Thyroid gland (tissue), 4 donors: ENCODE measurements at regions not wholly inside any gene's neighbourhood (a gene's known extent, or its start where the extent isn't known, plus 50 kb on each side); places are given as distances from the start of the nearest gene placed in this dataset.

ENCODE experiments used
- POLR2A ChIP-seq, 2 donors: fragments of 450-650 bp; IDR thresholded peaks; one replicate each; pipeline ENCODE4 v1.6.1; 2017; ENCODE audit warnings: antibody characterized with exemption in 2 of 2, mild to moderate bottlenecking in 2 of 2, moderate library complexity in 1 of 2
- TF ChIP-seq, protein P1 (sequence below), 6 experiments: fragments of 200-600 bp in 3 of 6; fragments of 450-650 bp in 3 of 6; sonication (generic) in 3 of 6; IDR thresholded peaks; one replicate each; pipeline ENCODE4 v1.5.1; 2016 to 2019; ENCODE audit warnings: antibody characterized with exemption in 6 of 6, mild to moderate bottlenecking in 2 of 6, inconsistent platforms in 1 of 6, moderate library complexity in 1 of 6

DNA sequence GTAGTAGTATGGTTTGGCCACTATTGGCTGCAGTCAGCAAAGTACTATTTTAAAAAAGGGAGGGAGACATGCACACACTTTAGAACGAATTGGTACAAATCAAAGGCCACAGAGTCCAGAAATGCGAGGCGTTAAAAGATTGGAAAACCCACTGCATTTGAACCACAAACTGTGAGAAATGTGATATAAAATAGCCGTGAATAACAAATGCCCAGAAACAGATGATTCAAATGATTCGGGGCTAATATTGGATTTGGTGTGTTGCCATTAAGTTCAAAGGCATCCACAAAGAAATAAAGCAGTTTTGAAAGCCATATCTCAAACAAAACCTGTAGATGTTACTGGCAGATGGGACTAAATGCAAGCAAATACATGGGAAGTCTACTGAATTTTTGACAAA is 140.9 kb upstream of the HMHB1 start:
- TF ChIP-seq, protein P1, sequence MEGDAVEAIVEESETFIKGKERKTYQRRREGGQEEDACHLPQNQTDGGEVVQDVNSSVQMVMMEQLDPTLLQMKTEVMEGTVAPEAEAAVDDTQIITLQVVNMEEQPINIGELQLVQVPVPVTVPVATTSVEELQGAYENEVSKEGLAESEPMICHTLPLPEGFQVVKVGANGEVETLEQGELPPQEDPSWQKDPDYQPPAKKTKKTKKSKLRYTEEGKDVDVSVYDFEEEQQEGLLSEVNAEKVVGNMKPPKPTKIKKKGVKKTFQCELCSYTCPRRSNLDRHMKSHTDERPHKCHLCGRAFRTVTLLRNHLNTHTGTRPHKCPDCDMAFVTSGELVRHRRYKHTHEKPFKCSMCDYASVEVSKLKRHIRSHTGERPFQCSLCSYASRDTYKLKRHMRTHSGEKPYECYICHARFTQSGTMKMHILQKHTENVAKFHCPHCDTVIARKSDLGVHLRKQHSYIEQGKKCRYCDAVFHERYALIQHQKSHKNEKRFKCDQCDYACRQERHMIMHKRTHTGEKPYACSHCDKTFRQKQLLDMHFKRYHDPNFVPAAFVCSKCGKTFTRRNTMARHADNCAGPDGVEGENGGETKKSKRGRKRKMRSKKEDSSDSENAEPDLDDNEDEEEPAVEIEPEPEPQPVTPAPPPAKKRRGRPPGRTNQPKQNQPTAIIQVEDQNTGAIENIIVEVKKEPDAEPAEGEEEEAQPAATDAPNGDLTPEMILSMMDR (IDR thresholded peaks at IDR 0.05), result no peak
- TF ChIP-seq POLR2A (IDR thresholded peaks at IDR 0.05), result no peak
